Neural cell (in vitro differentiated cells): ENCODE measurements at regions not wholly inside any gene's neighbourhood (a gene's known extent, or its start where the extent isn't known, plus 50 kb on each side); places are given as distances from the start of the nearest gene placed in this dataset.

Experiments used
- H2AFZ ChIP-seq: fragments of 200-600, 300-800 bp; sonication (generic), shearing (Covaris generic); 2 replicates; pipeline ENCODE4 v1.6.0; 2014; ENCODE audit warnings: low read depth, mild to moderate bottlenecking, antibody characterized with exemption, low read length, moderate library complexity
- H3F3A ChIP-seq: fragments of 200-600 bp; shearing (Covaris generic); 2 replicates; pipeline ENCODE4 v1.6.1; 2016; ENCODE audit warnings: mild to moderate bottlenecking, moderate library complexity, mixed read lengths, antibody characterized with exemption, low read length; ENCODE audit not compliant: insufficient read depth, poor library complexity, severe bottlenecking
- H3K27ac ChIP-seq: fragments of 200-600, 300-800 bp; sonication (generic), shearing (Covaris generic); 2 replicates; pipeline ENCODE4 v1.5.1; 2014; ENCODE audit warnings: mild to moderate bottlenecking, low read length, moderate library complexity
- H3K27me3 ChIP-seq: fragments of 300-800, 200-600 bp; sonication (generic), shearing (Covaris generic); 2 replicates; pipeline ENCODE4 v1.6.0; 2014; ENCODE audit warnings: mild to moderate bottlenecking, low read depth, low read length, moderate library complexity; ENCODE audit not compliant: insufficient read depth
- H3K36me3 ChIP-seq: fragments of 300-800, 200-600 bp; sonication (generic), shearing (Covaris generic); 2 replicates; pipeline ENCODE4 v1.5.1; 2014; ENCODE audit warnings: mild to moderate bottlenecking, antibody characterized with exemption, low read length, moderate library complexity; ENCODE audit not compliant: insufficient read depth
- H3K4me2 ChIP-seq: fragments of 300-800, 200-600 bp; sonication (generic), shearing (Covaris generic); 2 replicates; pipeline ENCODE4 v1.6.0; 2014; ENCODE audit warnings: mild to moderate bottlenecking, low read length
- H3K4me3 ChIP-seq: fragments of 300-800, 200-600 bp; sonication (generic), shearing (Covaris generic); 2 replicates; pipeline ENCODE4 v1.5.1; 2014; ENCODE audit warnings: mild to moderate bottlenecking, low read length, moderate library complexity
- H3K79me2 ChIP-seq: fragments of 200-600 bp; shearing (Covaris generic); replicated peaks from 2 replicates; pipeline ENCODE4 v1.6.0; 2014; ENCODE audit warnings: mild to moderate bottlenecking, low read length, moderate library complexity; ENCODE audit not compliant: insufficient read depth
- H3K9ac ChIP-seq: fragments of 300-800, 200-600 bp; sonication (generic), shearing (Covaris generic); 2 replicates; pipeline ENCODE4 v1.6.1; 2016; ENCODE audit warnings: mild to moderate bottlenecking, low read length, mixed read lengths
- H3K9me2 ChIP-seq: fragments of 200-600 bp; shearing (Covaris generic); 2 replicates; pipeline ENCODE4 v1.6.1; 2016; ENCODE audit warnings: mild to moderate bottlenecking, low read length, mixed read lengths; ENCODE audit not compliant: insufficient read depth
- H3K9me3 ChIP-seq: fragments of 200-600, 300-800 bp; sonication (generic), shearing (Covaris generic); 2 replicates; pipeline ENCODE4 v1.6.1; 2016; ENCODE audit warnings: mild to moderate bottlenecking, mixed run types, low read length, moderate library complexity, mixed read lengths
- H4K20me1 ChIP-seq: fragments of 200-600 bp; shearing (Covaris generic); 2 replicates; pipeline ENCODE4 v1.6.1; 2016; ENCODE audit warnings: mild to moderate bottlenecking, mixed run types; ENCODE audit not compliant: insufficient read depth
- CTCF ChIP-seq: fragments of 450-650 bp; IDR thresholded peaks from 2 replicates; pipeline ENCODE4 v1.5.1; 2014; ENCODE audit warnings: antibody characterized with exemption, mild to moderate bottlenecking, moderate library complexity; ENCODE audit not compliant: poor library complexity, severe bottlenecking
- EP300 ChIP-seq: fragments of 450-650 bp; conservative IDR thresholded peaks from 2 replicates; pipeline ENCODE4 v1.6.1; 2014; ENCODE audit warnings: antibody characterized with exemption, mild to moderate bottlenecking, moderate library complexity; ENCODE audit not compliant: poor library complexity, severe bottlenecking
- EZH2 ChIP-seq: fragments of 200-600, 300-800 bp; shearing (Covaris generic), sonication (generic); IDR thresholded peaks from 2 replicates; pipeline ENCODE4 v1.6.1; 2014; ENCODE audit warnings: antibody characterized with exemption, low read length, borderline replicate concordance, mild to moderate bottlenecking; ENCODE audit not compliant: insufficient read depth, poor library complexity, severe bottlenecking
- MXI1 ChIP-seq: fragments of 450-650 bp; conservative IDR thresholded peaks from 2 replicates; pipeline ENCODE4 v1.6.1; 2014; ENCODE audit warnings: antibody characterized with exemption, mild to moderate bottlenecking; ENCODE audit not compliant: poor library complexity, severe bottlenecking
- POLR2AphosphoS5 ChIP-seq: IDR thresholded peaks from 2 replicates; pipeline ENCODE4 v1.6.1; 2012
- RAD21 ChIP-seq: fragments of 450-650 bp; conservative IDR thresholded peaks from 2 replicates; pipeline ENCODE4 v1.6.1; 2014; ENCODE audit warnings: antibody characterized with exemption, mild to moderate bottlenecking, moderate library complexity
- SMC3 ChIP-seq: fragments of 450-650 bp; conservative IDR thresholded peaks from 2 replicates; pipeline ENCODE4 v1.6.1; 2014; ENCODE audit warnings: antibody characterized with exemption, mild to moderate bottlenecking, moderate library complexity; ENCODE audit not compliant: poor library complexity
- TAF1 ChIP-seq: IDR thresholded peaks from 2 replicates; pipeline ENCODE4 v1.6.1; 2012; ENCODE audit warnings: low read depth
- TF ChIP-seq, protein P1 (sequence below): IDR thresholded peaks from 2 replicates; pipeline ENCODE4 v1.6.1; 2012; ENCODE audit warnings: borderline replicate concordance

DNA sequence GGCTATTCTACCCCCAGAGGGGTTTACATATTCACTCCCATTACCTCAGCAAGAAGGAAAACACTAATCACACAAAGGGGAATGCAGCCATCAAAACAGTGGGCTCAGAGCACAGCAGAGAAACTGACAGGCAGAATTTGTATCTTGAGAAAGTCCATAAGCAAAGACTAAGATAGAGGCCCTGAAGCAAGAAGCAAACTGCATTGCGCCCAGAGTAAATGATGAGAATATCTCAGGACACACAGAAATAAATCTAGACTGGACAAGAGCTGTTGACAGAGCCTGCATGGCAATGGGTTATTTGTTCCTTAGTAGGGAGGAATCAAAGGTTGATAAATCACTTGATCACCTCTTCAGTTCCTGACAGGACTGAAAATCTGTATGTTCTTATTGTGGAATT, 440.7 kb upstream of the CELF2 start:
- Histone ChIP-seq H3K27me3 (no peaks in the 10 kb centered on the region), H4K20me1 (no peaks in the 10 kb centered on the region), H3K9ac (no peak overlapping the region), H2AFZ (no peak overlapping the region), H3K9me2 (no peaks in the 10 kb centered on the region), H3K4me2 (no peak overlapping the region), H3F3A (no peaks in the 10 kb centered on the region), H3K79me2 (no peaks in the 10 kb centered on the region), H3K4me3 (no peak overlapping the region), H3K36me3 (no peaks in the 10 kb centered on the region), H3K9me3 (no peaks in the 10 kb centered on the region), H3K27ac (no peak overlapping the region)
- no peak for TF ChIP-seq EP300
- TF ChIP-seq CTCF = no peak
- TF ChIP-seq TAF1 = no peak
- TF ChIP-seq, protein P1, sequence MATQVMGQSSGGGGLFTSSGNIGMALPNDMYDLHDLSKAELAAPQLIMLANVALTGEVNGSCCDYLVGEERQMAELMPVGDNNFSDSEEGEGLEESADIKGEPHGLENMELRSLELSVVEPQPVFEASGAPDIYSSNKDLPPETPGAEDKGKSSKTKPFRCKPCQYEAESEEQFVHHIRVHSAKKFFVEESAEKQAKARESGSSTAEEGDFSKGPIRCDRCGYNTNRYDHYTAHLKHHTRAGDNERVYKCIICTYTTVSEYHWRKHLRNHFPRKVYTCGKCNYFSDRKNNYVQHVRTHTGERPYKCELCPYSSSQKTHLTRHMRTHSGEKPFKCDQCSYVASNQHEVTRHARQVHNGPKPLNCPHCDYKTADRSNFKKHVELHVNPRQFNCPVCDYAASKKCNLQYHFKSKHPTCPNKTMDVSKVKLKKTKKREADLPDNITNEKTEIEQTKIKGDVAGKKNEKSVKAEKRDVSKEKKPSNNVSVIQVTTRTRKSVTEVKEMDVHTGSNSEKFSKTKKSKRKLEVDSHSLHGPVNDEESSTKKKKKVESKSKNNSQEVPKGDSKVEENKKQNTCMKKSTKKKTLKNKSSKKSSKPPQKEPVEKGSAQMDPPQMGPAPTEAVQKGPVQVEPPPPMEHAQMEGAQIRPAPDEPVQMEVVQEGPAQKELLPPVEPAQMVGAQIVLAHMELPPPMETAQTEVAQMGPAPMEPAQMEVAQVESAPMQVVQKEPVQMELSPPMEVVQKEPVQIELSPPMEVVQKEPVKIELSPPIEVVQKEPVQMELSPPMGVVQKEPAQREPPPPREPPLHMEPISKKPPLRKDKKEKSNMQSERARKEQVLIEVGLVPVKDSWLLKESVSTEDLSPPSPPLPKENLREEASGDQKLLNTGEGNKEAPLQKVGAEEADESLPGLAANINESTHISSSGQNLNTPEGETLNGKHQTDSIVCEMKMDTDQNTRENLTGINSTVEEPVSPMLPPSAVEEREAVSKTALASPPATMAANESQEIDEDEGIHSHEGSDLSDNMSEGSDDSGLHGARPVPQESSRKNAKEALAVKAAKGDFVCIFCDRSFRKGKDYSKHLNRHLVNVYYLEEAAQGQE = no peak
- TF ChIP-seq SMC3 = no peak
- no peak for TF ChIP-seq MXI1
- no peak for TF ChIP-seq RAD21
- TF ChIP-seq POLR2AphosphoS5 = no peak
- no peak for TF ChIP-seq EZH2

DNA sequence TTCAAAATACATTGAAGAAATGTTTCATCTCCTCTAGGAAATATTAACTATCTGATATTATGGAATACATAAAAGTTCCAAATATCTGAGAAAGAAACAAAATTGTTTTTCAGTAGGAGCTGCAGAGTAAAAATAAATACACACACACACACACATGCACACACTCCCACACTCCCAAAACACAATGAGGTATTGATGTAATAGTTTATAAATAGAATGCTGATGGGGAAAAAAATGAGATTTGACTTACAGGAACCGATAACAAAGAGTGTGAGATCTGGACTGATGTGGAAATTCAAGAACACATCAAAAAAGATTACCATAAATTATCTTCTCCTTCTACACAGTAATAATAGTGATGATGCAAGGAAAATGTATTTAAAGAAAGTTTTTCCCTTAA, 438.0 kb upstream of the CELF2 start:
- H3F3A ChIP-seq = no peaks in the 10 kb centered on the region
- H3K27me3 ChIP-seq = no peaks in the 10 kb centered on the region
- TF ChIP-seq POLR2AphosphoS5 (no peak), EP300 (no peak), CTCF (no peak), TAF1 (no peak), RAD21 (no peak), MXI1 (no peak), SMC3 (no peak)
- H3K4me3 ChIP-seq = no peak overlapping the region
- H3K4me2 ChIP-seq = no peak overlapping the region
- H3K79me2 ChIP-seq = no peaks in the 10 kb centered on the region
- H3K9ac ChIP-seq = no peak overlapping the region
- H2AFZ ChIP-seq = no peak overlapping the region
- H4K20me1 ChIP-seq = no peaks in the 10 kb centered on the region
- no peaks in the 10 kb centered on the region for H3K9me2 ChIP-seq
- no peaks in the 10 kb centered on the region for H3K36me3 ChIP-seq
- H3K27ac ChIP-seq = no peak overlapping the region
- H3K9me3 ChIP-seq = no peaks in the 10 kb centered on the region
